WTC11 (cell line): ENCODE measurements at regions not wholly inside any gene's neighbourhood (a gene's known extent, or its start where the extent isn't known, plus 50 kb on each side); places are given as distances from the start of the nearest gene placed in this dataset.

ENCODE experiments used
- ATAC-seq: fragments of 200-7000 bp; cut with Tn5 transposase; 2 replicates; pipeline ENCODE4 v1.10.0; 2021; ENCODE audit warnings: mild to moderate bottlenecking, moderate library complexity
- CTCF ChIA-PET: fragments of 300-600 bp; sonication (Branson Sonifier 250); formaldehyde crosslinking; loops from one replicate; lab custom pipeline; 2021; ENCODE audit warnings: antibody characterized with exemption; lab: Charles Lee
- POLR2A ChIA-PET: fragments of 350-600 bp; sonication (Branson Sonifier 250); formaldehyde crosslinking; loops from one replicate; lab custom pipeline; 2021; ENCODE audit warnings: antibody characterized with exemption; lab: Charles Lee
- DNase-seq: peaks from one replicate; pipeline ENCODE4 v3.0.0; 2021; ENCODE audit warnings: low spot score
- H3K27ac Mint-ChIP-seq: 2 replicates; pipeline ENCODE4 v1.8.0; 2021; ENCODE audit warnings: mixed read lengths
- H3K27me3 Mint-ChIP-seq: 2 replicates; pipeline ENCODE4 v1.8.0; 2021; ENCODE audit warnings: low read depth, mild to moderate bottlenecking, moderate library complexity, mixed read lengths
- H3K36me3 Mint-ChIP-seq: 2 replicates; pipeline ENCODE4 v1.8.0; 2021; ENCODE audit warnings: mixed read lengths
- H3K4me1 Mint-ChIP-seq: 2 replicates; pipeline ENCODE4 v1.8.0; 2022; ENCODE audit warnings: mixed read lengths
- H3K4me3 Mint-ChIP-seq: 2 replicates; pipeline ENCODE4 v1.8.0; 2021; ENCODE audit warnings: mild to moderate bottlenecking, moderate library complexity, mixed read lengths
- H3K9me3 Mint-ChIP-seq: 2 replicates; pipeline ENCODE4 v1.8.0; 2021; ENCODE audit warnings: mixed read lengths
- ATF1 ChIP-seq: sonication (generic); formaldehyde crosslinking; IDR thresholded peaks from 2 replicates; pipeline ENCODE4 v1.8.1; 2023; ENCODE audit warnings: mild to moderate bottlenecking, moderate library complexity, missing genetic modification reagents
- ELF4 ChIP-seq: sonication (generic); formaldehyde crosslinking; IDR thresholded peaks from 2 replicates; pipeline ENCODE4 v1.8.1; 2022; ENCODE audit warnings: low read depth, mild to moderate bottlenecking, moderate library complexity, missing genetic modification reagents
- ETV6 ChIP-seq: sonication (generic); formaldehyde crosslinking; IDR thresholded peaks from 2 replicates; pipeline ENCODE4 v1.8.1; 2022; ENCODE audit warnings: mild to moderate bottlenecking, missing genetic modification reagents
- IRF2 ChIP-seq: sonication (generic); formaldehyde crosslinking; IDR thresholded peaks from 2 replicates; pipeline ENCODE4 v1.8.0; 2022; ENCODE audit warnings: low read depth, missing genetic modification reagents, borderline replicate concordance
- JAZF1 ChIP-seq: fragments of 250-450 bp; sonication (Bioruptor Pico); IDR thresholded peaks from 2 replicates; pipeline ENCODE4 v1.9.0; 2021; ENCODE audit warnings: moderate library complexity, mild to moderate bottlenecking, inconsistent platforms
- JUN ChIP-seq: sonication (generic); formaldehyde crosslinking; IDR thresholded peaks from 2 replicates; pipeline ENCODE4 v1.8.0; 2023; ENCODE audit warnings: mild to moderate bottlenecking, missing genetic modification reagents
- NR3C1 ChIP-seq: sonication (generic); formaldehyde crosslinking; conservative IDR thresholded peaks from 2 replicates; pipeline ENCODE4 v1.8.1; 2023; ENCODE audit warnings: low read depth, mild to moderate bottlenecking, missing genetic modification reagents
- SP1 ChIP-seq: sonication (generic); formaldehyde crosslinking; conservative IDR thresholded peaks from 2 replicates; pipeline ENCODE4 v1.8.1; 2022; ENCODE audit warnings: missing genetic modification reagents
- TEAD4 ChIP-seq: sonication (generic); formaldehyde crosslinking; IDR thresholded peaks from 2 replicates; pipeline ENCODE4 v1.8.0; 2022; ENCODE audit warnings: mild to moderate bottlenecking, missing genetic modification reagents
- TP53 ChIP-seq: sonication (generic); formaldehyde crosslinking; IDR thresholded peaks from 2 replicates; pipeline ENCODE4 v1.8.1; 2023; ENCODE audit warnings: mild to moderate bottlenecking, missing genetic modification reagents
- ZNF138 ChIP-seq: sonication (generic); formaldehyde crosslinking; conservative IDR thresholded peaks from 2 replicates; pipeline ENCODE4 v1.8.1; 2022; ENCODE audit warnings: mild to moderate bottlenecking, moderate library complexity, missing genetic modification reagents
- ZNF232 ChIP-seq: sonication (generic); formaldehyde crosslinking; IDR thresholded peaks from 2 replicates; pipeline ENCODE4 v1.8.0; 2022; ENCODE audit warnings: mild to moderate bottlenecking, missing genetic modification reagents
- ZNF263 ChIP-seq: sonication (generic); formaldehyde crosslinking; IDR thresholded peaks from 2 replicates; pipeline ENCODE4 v1.8.1; 2022; ENCODE audit warnings: low read depth, mild to moderate bottlenecking, moderate library complexity, missing genetic modification reagents
- TF ChIP-seq, protein P1 (sequence below): fragments of 200-600 bp; IDR thresholded peaks from 2 replicates; pipeline ENCODE4 v1.8.0; 2022; ENCODE audit warnings: antibody characterized with exemption
- TF ChIP-seq, protein P2 (sequence below): fragments of 250-450 bp; sonication (Bioruptor Pico); IDR thresholded peaks from 2 replicates; pipeline ENCODE4 v2.1.2; 2022; ENCODE audit warnings: mild to moderate bottlenecking, moderate library complexity
- TF ChIP-seq, protein P3 (sequence below): sonication (generic); formaldehyde crosslinking; IDR thresholded peaks from 2 replicates; pipeline ENCODE4 v1.8.0; 2023; ENCODE audit warnings: missing genetic modification reagents, mild to moderate bottlenecking, borderline replicate concordance
- TF ChIP-seq, protein P4 (sequence below): sonication (generic); formaldehyde crosslinking; IDR thresholded peaks from 2 replicates; pipeline ENCODE4 v1.8.0; 2022; ENCODE audit warnings: missing genetic modification reagents

DNA sequence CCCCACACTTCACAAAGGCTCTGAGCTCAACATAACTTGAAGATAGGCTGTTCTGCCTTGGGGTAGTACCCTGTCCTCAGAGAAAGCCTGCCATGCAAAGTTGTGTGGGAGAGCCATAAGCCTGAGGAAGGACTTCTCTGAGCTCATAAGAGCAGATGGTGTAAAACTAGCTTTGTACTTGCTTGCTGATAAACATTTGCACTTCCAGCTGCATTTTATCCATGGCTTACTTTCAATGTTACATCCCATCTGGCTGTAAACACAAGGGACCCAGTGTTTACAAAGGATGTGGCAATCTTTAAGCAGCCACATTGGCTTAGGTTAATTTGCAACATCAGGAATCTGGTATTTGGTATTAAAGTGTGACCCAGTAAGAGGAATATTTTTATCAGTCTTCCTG lies 258.1 kb downstream of the IPO8 start:
- H3K27me3 Mint-ChIP-seq: no peaks in the 10 kb centered on the region
- CTCF ChIA-PET: no interaction called here
- no peak for ATAC-seq

DNA sequence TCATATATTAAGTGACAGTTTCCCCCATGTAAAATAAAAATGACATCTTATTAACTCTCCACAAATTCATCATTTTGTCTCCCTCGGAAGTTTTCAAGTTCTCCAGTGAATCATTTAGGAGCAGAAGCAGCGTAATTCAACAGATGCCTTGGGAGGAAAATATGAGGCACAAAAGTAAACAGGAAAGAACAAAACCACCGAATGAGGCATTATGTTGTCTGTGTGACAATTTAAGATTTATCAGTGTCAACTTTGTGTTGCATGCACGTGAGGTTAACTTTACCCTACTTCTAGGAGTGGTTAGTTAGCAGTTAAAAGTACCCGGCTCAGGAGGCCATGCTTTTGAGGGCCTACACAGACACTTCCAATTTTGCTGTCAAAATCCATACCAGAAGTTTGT lies 258.6 kb downstream of the IPO8 start:
- POLR2A ChIA-PET: no interaction called here
- ATAC-seq (no peak), DNase-seq (no peak)
- H3K9me3 Mint-ChIP-seq: peaks cover 9% of the 10 kb centered on the region
- peaks cover 1% of the 10 kb centered on the region; the same call in 1 of the 2 replicates for H3K36me3 Mint-ChIP-seq
- H3K4me1 Mint-ChIP-seq: no peaks in the 10 kb centered on the region
- no peak overlapping the region for H3K27ac Mint-ChIP-seq
- H3K27me3 Mint-ChIP-seq: no peaks in the 10 kb centered on the region
- CTCF ChIA-PET: no interaction called here
- H3K4me3 Mint-ChIP-seq: no peak overlapping the region
- no peak for TF ChIP-seq TP53 (CRISPR knock-in tag)
- no peak for TF ChIP-seq ETV6 (CRISPR knock-in tag)
- no peak for TF ChIP-seq ATF1 (CRISPR knock-in tag)

More for the DNA sequence above, 258.1 kb downstream of the IPO8 start:
- Mint-ChIP-seq H3K4me3 (no peak overlapping the region), H3K36me3 (no peaks in the 10 kb centered on the region), H3K9me3 (peaks cover 7% of the 10 kb centered on the region; the same call in 1 of the 2 replicates), H3K27ac (no peak overlapping the region), H3K4me1 (no peaks in the 10 kb centered on the region)
- POLR2A ChIA-PET: no interaction called here
- no peak for DNase-seq
- no peak for TF ChIP-seq NR3C1 (CRISPR knock-in tag)
- TF ChIP-seq, all 79 proteins: peak for 0

DNA sequence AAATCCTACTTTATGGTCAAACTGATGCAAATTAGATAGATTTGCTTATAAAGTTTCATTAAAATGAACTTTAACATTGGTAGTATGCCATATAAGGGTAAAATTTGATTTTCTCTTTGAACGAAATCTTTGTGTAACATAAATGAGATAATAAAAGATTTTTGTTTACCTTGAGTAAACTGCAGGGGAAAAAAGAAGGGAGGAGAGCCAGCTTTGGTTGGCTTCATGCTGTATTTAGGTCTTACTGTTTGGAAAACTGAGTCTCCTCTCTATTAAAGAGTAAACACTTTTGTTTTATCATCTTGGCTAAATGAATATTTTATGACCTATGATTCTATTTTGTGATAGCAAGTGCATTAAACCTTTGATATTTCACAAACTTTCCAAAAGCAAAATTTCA lies 267.6 kb downstream of the IPO8 start:
- ChIA-PET POLR2A (no interaction called here), CTCF (no interaction called here)
- TF ChIP-seq, protein P1, sequence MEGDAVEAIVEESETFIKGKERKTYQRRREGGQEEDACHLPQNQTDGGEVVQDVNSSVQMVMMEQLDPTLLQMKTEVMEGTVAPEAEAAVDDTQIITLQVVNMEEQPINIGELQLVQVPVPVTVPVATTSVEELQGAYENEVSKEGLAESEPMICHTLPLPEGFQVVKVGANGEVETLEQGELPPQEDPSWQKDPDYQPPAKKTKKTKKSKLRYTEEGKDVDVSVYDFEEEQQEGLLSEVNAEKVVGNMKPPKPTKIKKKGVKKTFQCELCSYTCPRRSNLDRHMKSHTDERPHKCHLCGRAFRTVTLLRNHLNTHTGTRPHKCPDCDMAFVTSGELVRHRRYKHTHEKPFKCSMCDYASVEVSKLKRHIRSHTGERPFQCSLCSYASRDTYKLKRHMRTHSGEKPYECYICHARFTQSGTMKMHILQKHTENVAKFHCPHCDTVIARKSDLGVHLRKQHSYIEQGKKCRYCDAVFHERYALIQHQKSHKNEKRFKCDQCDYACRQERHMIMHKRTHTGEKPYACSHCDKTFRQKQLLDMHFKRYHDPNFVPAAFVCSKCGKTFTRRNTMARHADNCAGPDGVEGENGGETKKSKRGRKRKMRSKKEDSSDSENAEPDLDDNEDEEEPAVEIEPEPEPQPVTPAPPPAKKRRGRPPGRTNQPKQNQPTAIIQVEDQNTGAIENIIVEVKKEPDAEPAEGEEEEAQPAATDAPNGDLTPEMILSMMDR: no peak
- TF ChIP-seq ZNF263 (no peak), TEAD4 (no peak)
- TF ChIP-seq, protein P2, sequence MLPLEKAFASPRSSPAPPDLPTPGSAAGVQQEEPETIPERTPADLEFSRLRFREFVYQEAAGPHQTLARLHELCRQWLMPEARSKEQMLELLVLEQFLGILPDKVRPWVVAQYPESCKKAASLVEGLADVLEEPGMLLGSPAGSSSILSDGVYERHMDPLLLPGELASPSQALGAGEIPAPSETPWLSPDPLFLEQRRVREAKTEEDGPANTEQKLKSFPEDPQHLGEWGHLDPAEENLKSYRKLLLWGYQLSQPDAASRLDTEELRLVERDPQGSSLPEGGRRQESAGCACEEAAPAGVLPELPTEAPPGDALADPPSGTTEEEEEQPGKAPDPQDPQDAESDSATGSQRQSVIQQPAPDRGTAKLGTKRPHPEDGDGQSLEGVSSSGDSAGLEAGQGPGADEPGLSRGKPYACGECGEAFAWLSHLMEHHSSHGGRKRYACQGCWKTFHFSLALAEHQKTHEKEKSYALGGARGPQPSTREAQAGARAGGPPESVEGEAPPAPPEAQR (CRISPR knock-in tag): no peak
- Mint-ChIP-seq H3K9me3 (peaks cover 69% of the 10 kb centered on the region), H3K4me1 (no peaks in the 10 kb centered on the region), H3K27me3 (peaks cover 4% of the 10 kb centered on the region), H3K27ac (no peak overlapping the region), H3K36me3 (peaks cover 42% of the 10 kb centered on the region), H3K4me3 (no peak overlapping the region)
- ATAC-seq (no peak), DNase-seq (no peak)

DNA sequence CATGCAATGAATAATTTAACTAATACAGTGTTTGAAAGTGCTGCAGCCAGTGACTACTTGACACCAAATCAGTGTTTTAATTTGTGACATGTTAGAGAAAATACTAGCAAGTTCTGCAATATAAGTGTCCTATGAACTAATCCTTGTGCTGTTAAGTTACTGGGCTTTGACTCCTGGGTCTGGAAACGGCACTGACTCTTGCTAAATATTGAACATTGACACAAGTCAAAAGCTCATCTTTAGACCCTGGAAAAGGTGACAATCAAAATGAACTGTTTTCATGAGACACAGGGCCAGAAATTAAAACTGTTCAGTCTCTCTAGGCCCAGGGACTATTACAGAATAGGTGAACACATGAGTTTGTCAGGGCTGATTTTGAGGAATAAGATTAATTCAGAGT lies 268.1 kb downstream of the IPO8 start:
- peaks cover 74% of the 10 kb centered on the region for H3K9me3 Mint-ChIP-seq
- ChIA-PET POLR2A (no interaction called here), CTCF (no interaction called here)
- H3K4me1 Mint-ChIP-seq: no peaks in the 10 kb centered on the region
- peaks cover 48% of the 10 kb centered on the region for H3K36me3 Mint-ChIP-seq
- ATAC-seq (no peak), DNase-seq (no peak)
- peaks cover 5% of the 10 kb centered on the region for H3K27me3 Mint-ChIP-seq
- no peak overlapping the region for H3K27ac Mint-ChIP-seq
- H3K4me3 Mint-ChIP-seq: no peak overlapping the region
- TF ChIP-seq JAZF1 (CRISPR knock-in tag): no peak
- TF ChIP-seq ZNF232 (CRISPR knock-in tag): no peak
- no peak for TF ChIP-seq ELF4 (CRISPR knock-in tag)
- no peak for TF ChIP-seq SP1 (CRISPR knock-in tag)
- TF ChIP-seq ZNF138 (CRISPR knock-in tag): no peak
- TF ChIP-seq, protein P1: no peak
- TF ChIP-seq IRF2 (CRISPR knock-in tag): no peak
- TF ChIP-seq, protein P3, sequence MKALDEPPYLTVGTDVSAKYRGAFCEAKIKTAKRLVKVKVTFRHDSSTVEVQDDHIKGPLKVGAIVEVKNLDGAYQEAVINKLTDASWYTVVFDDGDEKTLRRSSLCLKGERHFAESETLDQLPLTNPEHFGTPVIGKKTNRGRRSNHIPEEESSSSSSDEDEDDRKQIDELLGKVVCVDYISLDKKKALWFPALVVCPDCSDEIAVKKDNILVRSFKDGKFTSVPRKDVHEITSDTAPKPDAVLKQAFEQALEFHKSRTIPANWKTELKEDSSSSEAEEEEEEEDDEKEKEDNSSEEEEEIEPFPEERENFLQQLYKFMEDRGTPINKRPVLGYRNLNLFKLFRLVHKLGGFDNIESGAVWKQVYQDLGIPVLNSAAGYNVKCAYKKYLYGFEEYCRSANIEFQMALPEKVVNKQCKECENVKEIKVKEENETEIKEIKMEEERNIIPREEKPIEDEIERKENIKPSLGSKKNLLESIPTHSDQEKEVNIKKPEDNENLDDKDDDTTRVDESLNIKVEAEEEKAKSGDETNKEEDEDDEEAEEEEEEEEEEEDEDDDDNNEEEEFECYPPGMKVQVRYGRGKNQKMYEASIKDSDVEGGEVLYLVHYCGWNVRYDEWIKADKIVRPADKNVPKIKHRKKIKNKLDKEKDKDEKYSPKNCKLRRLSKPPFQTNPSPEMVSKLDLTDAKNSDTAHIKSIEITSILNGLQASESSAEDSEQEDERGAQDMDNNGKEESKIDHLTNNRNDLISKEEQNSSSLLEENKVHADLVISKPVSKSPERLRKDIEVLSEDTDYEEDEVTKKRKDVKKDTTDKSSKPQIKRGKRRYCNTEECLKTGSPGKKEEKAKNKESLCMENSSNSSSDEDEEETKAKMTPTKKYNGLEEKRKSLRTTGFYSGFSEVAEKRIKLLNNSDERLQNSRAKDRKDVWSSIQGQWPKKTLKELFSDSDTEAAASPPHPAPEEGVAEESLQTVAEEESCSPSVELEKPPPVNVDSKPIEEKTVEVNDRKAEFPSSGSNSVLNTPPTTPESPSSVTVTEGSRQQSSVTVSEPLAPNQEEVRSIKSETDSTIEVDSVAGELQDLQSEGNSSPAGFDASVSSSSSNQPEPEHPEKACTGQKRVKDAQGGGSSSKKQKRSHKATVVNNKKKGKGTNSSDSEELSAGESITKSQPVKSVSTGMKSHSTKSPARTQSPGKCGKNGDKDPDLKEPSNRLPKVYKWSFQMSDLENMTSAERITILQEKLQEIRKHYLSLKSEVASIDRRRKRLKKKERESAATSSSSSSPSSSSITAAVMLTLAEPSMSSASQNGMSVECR: no peak
- TF ChIP-seq, protein P4, sequence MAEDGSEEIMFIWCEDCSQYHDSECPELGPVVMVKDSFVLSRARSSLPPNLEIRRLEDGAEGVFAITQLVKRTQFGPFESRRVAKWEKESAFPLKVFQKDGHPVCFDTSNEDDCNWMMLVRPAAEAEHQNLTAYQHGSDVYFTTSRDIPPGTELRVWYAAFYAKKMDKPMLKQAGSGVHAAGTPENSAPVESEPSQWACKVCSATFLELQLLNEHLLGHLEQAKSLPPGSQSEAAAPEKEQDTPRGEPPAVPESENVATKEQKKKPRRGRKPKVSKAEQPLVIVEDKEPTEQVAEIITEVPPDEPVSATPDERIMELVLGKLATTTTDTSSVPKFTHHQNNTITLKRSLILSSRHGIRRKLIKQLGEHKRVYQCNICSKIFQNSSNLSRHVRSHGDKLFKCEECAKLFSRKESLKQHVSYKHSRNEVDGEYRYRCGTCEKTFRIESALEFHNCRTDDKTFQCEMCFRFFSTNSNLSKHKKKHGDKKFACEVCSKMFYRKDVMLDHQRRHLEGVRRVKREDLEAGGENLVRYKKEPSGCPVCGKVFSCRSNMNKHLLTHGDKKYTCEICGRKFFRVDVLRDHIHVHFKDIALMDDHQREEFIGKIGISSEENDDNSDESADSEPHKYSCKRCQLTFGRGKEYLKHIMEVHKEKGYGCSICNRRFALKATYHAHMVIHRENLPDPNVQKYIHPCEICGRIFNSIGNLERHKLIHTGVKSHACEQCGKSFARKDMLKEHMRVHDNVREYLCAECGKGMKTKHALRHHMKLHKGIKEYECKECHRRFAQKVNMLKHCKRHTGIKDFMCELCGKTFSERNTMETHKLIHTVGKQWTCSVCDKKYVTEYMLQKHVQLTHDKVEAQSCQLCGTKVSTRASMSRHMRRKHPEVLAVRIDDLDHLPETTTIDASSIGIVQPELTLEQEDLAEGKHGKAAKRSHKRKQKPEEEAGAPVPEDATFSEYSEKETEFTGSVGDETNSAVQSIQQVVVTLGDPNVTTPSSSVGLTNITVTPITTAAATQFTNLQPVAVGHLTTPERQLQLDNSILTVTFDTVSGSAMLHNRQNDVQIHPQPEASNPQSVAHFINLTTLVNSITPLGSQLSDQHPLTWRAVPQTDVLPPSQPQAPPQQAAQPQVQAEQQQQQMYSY (CRISPR knock-in tag): no peak
- no peak for TF ChIP-seq JUN
